K562 (cell line): ENCODE measurements at regions not wholly inside any gene's neighbourhood (a gene's known extent, or its start where the extent isn't known, plus 50 kb on each side); places are given as distances from the start of the nearest gene placed in this dataset.
A peak's percentile ranks its signal among the peaks of the same experiment; 100 is the strongest.
"Not testable (repeated sequence)": the region's sequence is repeated elsewhere in the genome, so short reads cannot be mapped to it uniquely, and the experiment has no call there.

ENCODE experiments used
- ATAC-seq: fragments of 200-7000 bp; cut with Tn5 transposase; 3 replicates; pipeline ENCODE4 v1.9.1; 2020; ENCODE audit warnings: moderate library complexity
- BruUV-seq: library from RNA; stranded (reverse); fragments of 400-500 nt; replicated peaks from 2 replicates; lab custom pipeline; 2021; lab: Mats Ljungman, UMichigan
- CTCF ChIA-PET: fragments of 300-600 bp; formaldehyde crosslinking; extraction: SDS; loops from one replicate; lab custom pipeline; 2021; ENCODE audit warnings: low intra/inter-chr PET ratio; lab: Yijun Ruan, JAX
- POLR2A ChIA-PET: fragments of 300-600, 350-650 bp; sonication (Branson Sonifier 250); formaldehyde crosslinking; extraction: SDS; loops from one replicate; lab custom pipeline; 2021; ENCODE audit warnings: antibody characterized with exemption, inconsistent platforms; lab: Yijun Ruan, JAX
- DNase-seq, 4 experiments: peaks; one replicate each; pipeline versions ENCODE4 v3.0.0 to v3.0.0-alpha.2; 2011 to 2018; ENCODE audit warnings: low spot score in 3 of 4, mixed read lengths in 3 of 4; ENCODE audit errors: extremely low read depth in 1 of 4
- FAIRE-seq: peaks from 2 replicates; lab custom pipeline; 2011; peaks lifted over from hg19 to GRCh38; lab: Jason Lieb, UNC
- H2AFZ ChIP-seq: 2 replicates; pipeline ENCODE4 v1.6.0; 2011; ENCODE audit warnings: low read depth, low read length, control low read depth, inconsistent platforms
- H3K27ac ChIP-seq: fragments of 200-600 bp; 3 replicates; pipeline ENCODE4 v1.8.0; 2011; ENCODE audit warnings: low read depth, mild to moderate bottlenecking, control low read depth, inconsistent platforms, low read length, moderate library complexity, mixed read lengths; ENCODE audit errors: extremely low read depth
- H3K27me3 ChIP-seq, 2 experiments: fragments of 300-600 bp in 1 of 2; 2 replicates in 1 of 2; 3 replicates in 1 of 2; pipeline versions ENCODE4 v1.6.0 to v1.8.0; 2011; ENCODE audit warnings: inconsistent platforms in 2 of 2, low read length in 2 of 2, mild to moderate bottlenecking in 1 of 2, mixed read lengths in 1 of 2, moderate library complexity in 1 of 2; ENCODE audit not compliant: control insufficient read depth in 2 of 2, insufficient read depth in 2 of 2
- H3K36me3 ChIP-seq: fragments of 300-600 bp; 3 replicates; pipeline ENCODE4 v1.8.0; 2011; ENCODE audit warnings: mild to moderate bottlenecking, low read length, inconsistent platforms; ENCODE audit not compliant: control insufficient read depth, insufficient read depth
- H3K4me1 ChIP-seq, 2 experiments: fragments of 200-600 bp in 1 of 2; replicated peaks in 1 of 2; 2 replicates in 1 of 2; 3 replicates in 1 of 2; pipeline versions ENCODE4 v1.5.1 to v1.8.0; 2011; ENCODE audit warnings: inconsistent platforms in 2 of 2, low read length in 2 of 2, mild to moderate bottlenecking in 1 of 2, mixed read lengths in 1 of 2, moderate library complexity in 1 of 2; ENCODE audit not compliant: control insufficient read depth in 2 of 2, insufficient read depth in 2 of 2
- H3K4me2 ChIP-seq: 2 replicates; pipeline ENCODE4 v1.6.1; 2011; ENCODE audit warnings: low read length, control low read depth, inconsistent platforms, mixed read lengths; ENCODE audit not compliant: insufficient read depth
- H3K4me3 ChIP-seq: fragments of 200-600 bp; sonication (generic), shearing (Covaris generic); 2 replicates; pipeline ENCODE4 v1.5.1; 2016; ENCODE audit warnings: control low read depth, inconsistent platforms
- H3K79me2 ChIP-seq: fragments of 200-600 bp; 3 replicates; pipeline ENCODE4 v1.8.0; 2011; ENCODE audit warnings: low read length, inconsistent platforms; ENCODE audit not compliant: control insufficient read depth, insufficient read depth
- H3K9ac ChIP-seq, 2 experiments: 2 replicates each; pipeline versions ENCODE4 v1.6.0 to v1.6.1; 2011; ENCODE audit warnings: low read depth in 2 of 2, low read length in 2 of 2, control low read depth in 1 of 2, inconsistent platforms in 1 of 2, mild to moderate bottlenecking in 1 of 2, mixed read lengths in 1 of 2; ENCODE audit not compliant: insufficient read depth in 1 of 2
- H3K9me1 ChIP-seq: one replicate; pipeline ENCODE4 v1.6.0; 2011; ENCODE audit warnings: inconsistent platforms, mild to moderate bottlenecking, low read length, moderate library complexity; ENCODE audit not compliant: control insufficient read depth, insufficient read depth
- H3K9me3 ChIP-seq: replicated peaks from 2 replicates; pipeline ENCODE4 v1.5.1; 2011; ENCODE audit warnings: low read depth, low read length, inconsistent platforms; ENCODE audit not compliant: control insufficient read depth, insufficient read depth
- H4K20me1 ChIP-seq: replicated peaks from 2 replicates; pipeline ENCODE4 v1.6.1; 2011; ENCODE audit warnings: low read length, inconsistent platforms, mixed read lengths; ENCODE audit not compliant: control insufficient read depth, insufficient read depth
- ZBTB11 ChIP-seq, 3 experiments: fragments of 200-800 bp in 1 of 3; fragments of 250-450 bp in 1 of 3; fragments of 450-650 bp in 1 of 3; sonication (Bioruptor Pico) in 1 of 3; sonication (Bioruptor generic) in 1 of 3; formaldehyde crosslinking in 1 of 3; IDR thresholded peaks; 2 replicates each; pipeline versions ENCODE4 v1.6.1 to v1.8.0; 2016 to 2022; ENCODE audit warnings: mild to moderate bottlenecking in 2 of 3, missing genetic modification characterization in 2 of 3, missing compliant biosample characterization in 1 of 3, moderate library complexity in 1 of 3
- WGBS: fragments of 100-300 bp; shearing (Covaris generic); methylation state at CpG from one replicate; pipeline ENCODE4 v1.1.6; 2016; ENCODE audit warnings: low coverage, mixed read lengths; ENCODE audit not compliant: insufficient coverage; ENCODE audit errors: missing lambda C conversion rate; 5-methylcytosine and 5-hydroxymethylcytosine counted together
- in situ Hi-C: fragments of 300-500 bp; cut with MboI; formaldehyde crosslinking; loops from 4 replicates; pipeline ENCODE4 v1.15.0; 2018; ENCODE audit warnings: inconsistent platforms, mixed read lengths
- intact Hi-C: fragments of 100-400 bp; cut with micrococcal nuclease; formaldehyde crosslinking; loops from 2 replicates; pipeline ENCODE4 v1.14.2; 2022

GRCh38 chr20:48359692-48360341 lies 468.0 kb downstream of the PREX1 start (continued):
- peak in 1 of 3 experiments; percentile 21; a peak in 1 of 6 replicates for TF ChIP-seq ZBTB11 (CRISPR knock-in tag; IDR thresholded peaks at IDR 0.05)

GRCh38 chr20:48359055-48359390 lies 468.8 kb downstream of the PREX1 start:
- ATAC-seq, H4K20me1 ChIP-seq, H3K79me2 ChIP-seq, H3K4me2 ChIP-seq, POLR2A ChIA-PET, BruUV-seq, H3K4me3 ChIP-seq, H3K27ac ChIP-seq, H3K9me1 ChIP-seq, CTCF ChIA-PET, H3K36me3 ChIP-seq, DNase-seq, in situ Hi-C loops, H3K9ac ChIP-seq, H2AFZ ChIP-seq, H3K27me3 ChIP-seq, H3K9me3 ChIP-seq, intact Hi-C loops, H3K4me1 ChIP-seq, FAIRE-seq: not testable (repeated sequence)
- WGBS, result 3% methylated on average over 4 of the region's 8 CpGs
